PC-9 (cell line): ENCODE measurements at regions not wholly inside any gene's neighbourhood (a gene's known extent, or its start where the extent isn't known, plus 50 kb on each side); places are given as distances from the start of the nearest gene placed in this dataset.

Experiments
- BruUV-seq: library from RNA; stranded (reverse); fragments of 400-500 nt; replicated peaks from 2 replicates; lab custom pipeline; 2021; lab: Mats Ljungman, UMichigan
- CTCF ChIA-PET: fragments of 300-600 bp; sonication (Branson Sonifier 250); formaldehyde crosslinking; loops from one replicate; lab custom pipeline; 2022; ENCODE audit warnings: antibody characterized with exemption; lab: Charles Lee
- POLR2A ChIA-PET: fragments of 300-600 bp; sonication (Branson Sonifier 250); formaldehyde crosslinking; loops from one replicate; lab custom pipeline; 2022; ENCODE audit warnings: antibody characterized with exemption; ENCODE audit not compliant: unreplicated experiment; lab: Charles Lee
- DNase-seq, 2 experiments: peaks; one replicate each; pipeline versions ENCODE4 v3.0.0 to v3.0.0-alpha.2; 2015 to 2022; ENCODE audit warnings: mixed read lengths in 1 of 2
- H2AFZ ChIP-seq: fragments of 200-600 bp; sonication (generic); 2 replicates; pipeline ENCODE4 v1.8.1; 2017; ENCODE audit warnings: antibody characterized with exemption
- H3F3A ChIP-seq: fragments of 200-600 bp; sonication (generic); 2 replicates; pipeline ENCODE4 v1.8.1; 2017; ENCODE audit warnings: antibody characterized with exemption, mild to moderate bottlenecking, low read depth; ENCODE audit not compliant: insufficient read depth
- H3K27ac ChIP-seq: fragments of 200-600 bp; sonication (generic); 2 replicates; pipeline ENCODE4 v1.6.1; 2016; ENCODE audit warnings: mixed run types
- H3K27me3 ChIP-seq: fragments of 200-600 bp; sonication (generic); 2 replicates; pipeline ENCODE4 v1.6.1; 2016; ENCODE audit warnings: low read depth, mixed run types; ENCODE audit not compliant: insufficient read depth
- H3K36me3 ChIP-seq: fragments of 200-600 bp; sonication (generic); 2 replicates; pipeline ENCODE4 v1.6.1; 2016; ENCODE audit warnings: low read depth, mixed run types
- H3K4me1 ChIP-seq: fragments of 200-600 bp; sonication (generic); replicated peaks from 2 replicates; pipeline ENCODE4 v1.6.1; 2016; ENCODE audit warnings: mixed run types; ENCODE audit not compliant: insufficient read depth
- H3K4me2 ChIP-seq: fragments of 200-600 bp; sonication (generic); 2 replicates; pipeline ENCODE4 v1.6.1; 2017; ENCODE audit warnings: mixed run types
- H3K4me3 ChIP-seq: fragments of 200-600 bp; sonication (generic); 2 replicates; pipeline ENCODE4 v1.6.1; 2016; ENCODE audit warnings: mixed run types
- H3K79me2 ChIP-seq: fragments of 200-600 bp; sonication (generic); 2 replicates; pipeline ENCODE4 v1.6.1; 2017; ENCODE audit warnings: low read depth, mixed run types
- H3K9me2 ChIP-seq: fragments of 200-600 bp; sonication (generic); 2 replicates; pipeline ENCODE4 v1.8.1; 2017; ENCODE audit warnings: mild to moderate bottlenecking; ENCODE audit not compliant: insufficient read depth
- H3K9me3 ChIP-seq: fragments of 200-600 bp; sonication (generic); 2 replicates; pipeline ENCODE4 v1.8.1; 2016; ENCODE audit warnings: low read depth; ENCODE audit not compliant: insufficient read depth
- H4K20me1 ChIP-seq: fragments of 200-600 bp; sonication (generic); 2 replicates; pipeline ENCODE4 v1.8.1; 2017; ENCODE audit not compliant: insufficient read depth
- EZH2 ChIP-seq: fragments of 200-600 bp; sonication (generic); IDR thresholded peaks from 2 replicates; pipeline ENCODE4 v1.8.0; 2017; ENCODE audit warnings: antibody characterized with exemption, low read depth
- intact Hi-C: fragments of 100-400 bp; cut with micrococcal nuclease; formaldehyde crosslinking; loops from one replicate; pipeline ENCODE4 v1.10.0; 2022; ENCODE audit not compliant: unreplicated experiment
- TF ChIP-seq, protein P1 (sequence below): fragments of 200-600 bp; sonication (generic); conservative IDR thresholded peaks from 2 replicates; pipeline ENCODE4 v1.6.1; 2017; ENCODE audit warnings: mixed run types, antibody characterized with exemption, mild to moderate bottlenecking, moderate library complexity

DNA sequence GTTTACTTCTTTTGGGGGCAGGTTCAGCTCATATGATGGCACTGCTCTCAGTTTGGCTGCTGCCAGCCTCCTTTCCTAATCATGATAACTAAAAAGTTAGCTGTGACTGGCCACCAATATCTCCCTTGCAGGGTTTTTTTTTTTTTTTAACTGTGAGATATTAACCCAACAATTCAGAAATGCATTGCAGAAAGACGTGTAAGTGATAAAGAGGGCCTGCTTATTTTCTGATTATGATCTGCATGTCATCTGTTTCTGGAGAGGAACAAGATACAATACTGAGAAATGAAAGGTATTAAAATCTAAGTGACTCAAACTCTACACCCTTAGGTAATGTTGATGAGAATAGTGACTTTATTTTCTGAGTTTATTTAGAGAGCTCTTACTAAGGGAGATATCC, 905.6 kb downstream of the SOCS6 start:
- Histone ChIP-seq H3K4me1 (no peaks in the 10 kb centered on the region), H3K9me2 (no peaks in the 10 kb centered on the region), H3K9me3 (no peaks in the 10 kb centered on the region), H3K79me2 (no peaks in the 10 kb centered on the region), H3K4me2 (no peak overlapping the region), H3K36me3 (no peaks in the 10 kb centered on the region), H3K27ac (no peak overlapping the region), H3F3A (no peaks in the 10 kb centered on the region), H3K27me3 (no peaks in the 10 kb centered on the region), H3K4me3 (no peak overlapping the region), H2AFZ (peak overlapping the region; percentile 12; the same call in 1 of the 2 replicates), H4K20me1 (no peaks in the 10 kb centered on the region)
- CTCF ChIA-PET = no interaction called here
- TF ChIP-seq EZH2 = no peak
- TF ChIP-seq, protein P1, sequence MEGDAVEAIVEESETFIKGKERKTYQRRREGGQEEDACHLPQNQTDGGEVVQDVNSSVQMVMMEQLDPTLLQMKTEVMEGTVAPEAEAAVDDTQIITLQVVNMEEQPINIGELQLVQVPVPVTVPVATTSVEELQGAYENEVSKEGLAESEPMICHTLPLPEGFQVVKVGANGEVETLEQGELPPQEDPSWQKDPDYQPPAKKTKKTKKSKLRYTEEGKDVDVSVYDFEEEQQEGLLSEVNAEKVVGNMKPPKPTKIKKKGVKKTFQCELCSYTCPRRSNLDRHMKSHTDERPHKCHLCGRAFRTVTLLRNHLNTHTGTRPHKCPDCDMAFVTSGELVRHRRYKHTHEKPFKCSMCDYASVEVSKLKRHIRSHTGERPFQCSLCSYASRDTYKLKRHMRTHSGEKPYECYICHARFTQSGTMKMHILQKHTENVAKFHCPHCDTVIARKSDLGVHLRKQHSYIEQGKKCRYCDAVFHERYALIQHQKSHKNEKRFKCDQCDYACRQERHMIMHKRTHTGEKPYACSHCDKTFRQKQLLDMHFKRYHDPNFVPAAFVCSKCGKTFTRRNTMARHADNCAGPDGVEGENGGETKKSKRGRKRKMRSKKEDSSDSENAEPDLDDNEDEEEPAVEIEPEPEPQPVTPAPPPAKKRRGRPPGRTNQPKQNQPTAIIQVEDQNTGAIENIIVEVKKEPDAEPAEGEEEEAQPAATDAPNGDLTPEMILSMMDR = no peak
- intact Hi-C loops = no loop called here
- DNase-seq = no peak
- BruUV-seq = no TSS peak
- POLR2A ChIA-PET = no interaction called here

DNA sequence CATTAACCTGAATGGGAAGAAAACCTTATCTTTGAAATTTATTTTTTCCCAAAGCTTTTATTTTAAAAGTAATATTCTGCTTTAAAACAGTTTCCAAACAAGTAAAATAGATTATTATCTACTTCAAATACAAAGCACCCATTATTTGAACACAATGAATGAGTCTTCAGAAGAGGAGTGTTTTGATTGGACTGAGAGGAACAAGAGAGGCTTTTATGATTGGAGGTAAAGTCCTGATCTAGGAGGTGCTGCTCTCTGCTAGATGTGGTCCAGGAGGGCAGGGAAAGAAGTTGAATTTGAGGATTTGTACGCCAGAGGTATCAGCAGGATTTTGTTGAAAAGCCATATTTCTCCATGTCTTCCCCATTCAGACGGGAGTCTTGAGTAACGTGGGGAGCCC, 900.7 kb downstream of the SOCS6 start:
- no peaks in the 10 kb centered on the region for H3K36me3 ChIP-seq
- ChIA-PET POLR2A (no interaction called here), CTCF (no interaction called here)
- H3K9me2 ChIP-seq = no peaks in the 10 kb centered on the region
- H3K27me3 ChIP-seq = no peaks in the 10 kb centered on the region
- intact Hi-C loops = no loop called here
- H3K9me3 ChIP-seq = no peaks in the 10 kb centered on the region
- no peaks in the 10 kb centered on the region for H3K4me1 ChIP-seq
- BruUV-seq = no TSS peak
- no peaks in the 10 kb centered on the region for H4K20me1 ChIP-seq
- H3K4me3 ChIP-seq = no peak overlapping the region
- H2AFZ ChIP-seq = no peak overlapping the region
- no peaks in the 10 kb centered on the region for H3K79me2 ChIP-seq
- DNase-seq = no peak
- no peak for TF ChIP-seq EZH2
- TF ChIP-seq, protein P1 = no peak
- no peak overlapping the region for H3K4me2 ChIP-seq
- H3K27ac ChIP-seq = no peak overlapping the region
- H3F3A ChIP-seq = no peaks in the 10 kb centered on the region

DNA sequence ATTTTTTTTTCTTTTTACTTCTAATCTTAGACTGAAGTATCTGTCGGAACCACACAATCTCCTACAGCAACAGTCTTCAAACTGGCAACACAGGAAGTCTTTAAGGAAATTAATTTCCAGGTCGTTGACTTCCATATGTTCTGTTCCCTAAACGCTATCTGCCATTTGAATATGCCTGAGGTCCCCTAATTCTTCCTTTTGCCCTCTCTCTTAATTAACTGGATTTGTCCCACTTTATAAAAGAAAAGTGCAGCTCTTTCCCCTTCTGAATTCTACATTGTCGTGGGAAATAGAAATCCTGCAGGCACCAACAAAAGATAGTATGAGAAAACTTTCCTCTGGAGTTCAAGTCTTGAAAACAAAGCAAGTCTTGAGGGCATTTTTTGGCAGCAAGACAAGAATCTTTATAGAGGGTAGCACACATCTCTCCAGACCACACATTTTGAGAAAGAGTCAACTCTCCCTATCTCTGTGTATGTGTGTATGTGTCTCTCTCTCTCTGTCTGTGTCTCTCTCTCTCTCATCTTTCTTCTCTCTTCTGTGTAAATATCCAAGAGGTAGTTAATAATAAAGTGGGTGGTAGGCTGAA, 879.8 kb downstream of the SOCS6 start:
- Histone ChIP-seq H3K9me3 (no peaks in the 10 kb centered on the region), H3K79me2 (no peaks in the 10 kb centered on the region), H3K27ac (no peak overlapping the region), H3K27me3 (no peaks in the 10 kb centered on the region), H4K20me1 (no peaks in the 10 kb centered on the region), H3K4me1 (no peaks in the 10 kb centered on the region), H3K9me2 (no peaks in the 10 kb centered on the region), H2AFZ (no peak overlapping the region), H3K4me2 (no peak overlapping the region), H3K4me3 (no peak overlapping the region), H3K36me3 (no peaks in the 10 kb centered on the region), H3F3A (no peaks in the 10 kb centered on the region)
- ChIA-PET CTCF (no interaction called here), POLR2A (no interaction called here)
- no peak for DNase-seq
- BruUV-seq = no TSS peak
- TF ChIP-seq, protein P1 = no peak
- no peak for TF ChIP-seq EZH2
- intact Hi-C loops = no loop called here
